NCI-H510A (cell line): ENCODE measurements at regions not wholly inside any gene's neighbourhood (a gene's known extent, or its start where the extent isn't known, plus 50 kb on each side); places are given as distances from the start of the nearest gene placed in this dataset.
"Not testable (repeated sequence)": the region's sequence is repeated elsewhere in the genome, so short reads cannot be mapped to it uniquely, and the experiment has no call there.

Source experiments
- DNase-seq: peaks from one replicate; lab custom pipeline; 2025; lab: John Stamatoyannopoulos, UW

- DNase-seq = no peak
Observed at GRCh38 chr4:170700064-170700463, 610.3 kb upstream of the AADAT start.

DNA sequence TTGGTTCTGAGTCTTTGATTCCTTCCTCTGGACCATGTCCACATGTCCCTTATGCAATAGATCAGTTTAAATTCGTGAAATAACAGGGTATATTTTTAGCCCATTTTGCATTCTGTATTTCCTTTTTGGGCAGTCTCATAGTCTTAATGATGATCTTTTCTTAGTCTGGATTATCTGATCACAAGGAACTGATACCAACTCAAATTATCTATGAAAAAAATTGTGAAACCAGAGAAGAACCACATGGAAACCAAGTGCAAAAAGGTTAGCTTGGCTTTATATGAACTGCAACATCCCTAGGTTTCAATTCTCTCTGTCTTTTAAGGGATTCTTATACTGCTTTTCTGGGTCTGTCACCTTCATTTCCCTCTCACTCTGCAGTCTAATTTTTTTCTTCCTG is 608.6 kb upstream of the AADAT start:
- DNase-seq = no peak

GRCh38 chr4:170697845-170698244 is 608.1 kb upstream of the AADAT start:
- DNase-seq = no peak

DNA sequence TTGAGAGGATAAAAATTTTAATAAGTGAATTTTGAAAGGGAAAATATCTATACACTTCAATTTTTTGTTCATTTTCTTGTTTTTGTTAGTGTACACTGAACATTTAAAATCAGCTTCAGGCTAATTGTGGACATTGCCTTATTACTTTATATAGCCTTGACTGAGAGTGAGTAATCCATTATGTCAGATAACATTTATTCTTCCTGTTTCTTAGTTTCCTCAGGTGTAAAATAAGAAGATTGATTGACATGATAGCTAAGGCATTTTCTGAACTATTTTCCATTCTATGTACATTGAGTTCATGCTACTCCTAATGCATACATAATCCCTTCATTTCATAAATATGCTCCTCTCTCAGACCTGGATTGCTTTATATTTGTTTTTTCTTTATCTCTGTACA is 607.3 kb upstream of the AADAT start:
- no peak for DNase-seq

GRCh38 chr4:170691168-170691567 is 601.4 kb upstream of the AADAT start:
- no peak for DNase-seq

GRCh38 chr4:170687751-170688150 is 598.0 kb upstream of the AADAT start:
- no peak for DNase-seq

GRCh38 chr4:170685701-170686100 is 595.9 kb upstream of the AADAT start:
- DNase-seq = not testable (repeated sequence)

- no peak for DNase-seq
Observed at GRCh38 chr4:170682558-170683294, 593.0 kb upstream of the AADAT start.

DNA sequence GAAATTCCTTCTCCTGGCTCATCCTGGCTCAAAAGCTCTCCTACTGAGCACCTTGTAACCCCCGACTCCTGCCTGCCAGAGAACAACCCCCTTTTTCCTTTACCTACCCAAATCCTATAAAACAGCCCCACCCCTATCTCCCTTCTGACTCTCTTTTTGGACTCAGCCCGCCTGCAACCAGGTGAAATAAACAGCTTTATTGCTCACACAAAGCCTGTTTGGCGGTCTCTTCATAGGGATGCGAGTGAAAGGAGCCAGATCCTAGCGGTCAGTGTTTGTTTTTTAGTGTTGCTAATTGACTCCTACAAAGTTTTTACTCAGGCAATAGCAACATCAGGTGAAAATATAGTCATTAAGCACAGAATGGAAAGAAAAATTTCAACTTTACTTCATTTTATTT is 592.3 kb upstream of the AADAT start:
- not testable (repeated sequence) for DNase-seq

- no peak for DNase-seq
Observed at GRCh38 chr4:170675568-170676262, 586.0 kb upstream of the AADAT start.

- no peak for DNase-seq
Observed at GRCh38 chr4:170674176-170674575, 584.4 kb upstream of the AADAT start.

DNA sequence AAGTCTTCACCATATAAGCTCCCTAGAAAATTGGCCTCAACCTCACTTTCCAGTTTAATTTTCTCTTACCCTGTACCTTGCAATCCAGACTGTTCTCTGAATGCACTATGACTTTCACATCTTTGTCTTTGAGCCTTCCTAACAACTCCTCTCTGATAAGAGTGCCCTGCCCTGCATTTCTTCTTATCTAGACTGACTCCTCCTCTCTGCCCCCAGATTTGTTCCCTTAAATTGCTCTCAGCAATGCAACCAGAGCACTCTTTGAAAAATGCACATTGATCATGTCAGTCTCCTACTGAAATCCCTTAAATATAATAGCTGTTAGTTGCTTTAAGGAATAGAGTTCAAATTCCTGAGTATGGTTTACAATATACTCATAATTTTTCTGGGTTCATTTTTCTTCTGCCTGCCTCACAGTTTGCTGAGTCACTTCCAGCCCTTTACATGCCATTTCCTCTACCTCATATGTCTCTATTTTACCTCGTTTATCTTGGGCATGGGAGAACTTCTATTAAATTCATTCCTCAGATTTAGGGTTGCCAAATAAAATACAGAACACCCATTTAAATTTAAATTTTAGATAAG is 582.7 kb upstream of the AADAT start:
- no peak for DNase-seq

DNA sequence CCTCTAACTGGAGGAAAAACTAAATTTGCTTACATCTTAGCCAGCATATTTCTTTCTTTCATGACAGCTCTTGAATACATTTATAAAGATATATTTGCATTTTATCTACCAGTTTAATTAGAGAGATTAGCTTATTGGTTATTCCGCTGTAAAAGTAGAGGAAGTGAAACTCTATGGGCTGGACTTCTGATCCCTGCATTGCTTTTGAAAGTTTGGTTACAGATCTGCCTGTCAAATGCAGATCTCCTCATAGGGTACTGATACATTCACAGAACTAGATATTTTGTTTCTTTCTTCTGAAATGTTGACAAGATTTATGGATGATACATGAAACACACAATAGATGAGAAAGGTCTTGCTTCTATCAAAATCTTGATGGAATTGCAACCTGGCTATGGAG is 581.4 kb upstream of the AADAT start:
- DNase-seq = no peak

DNA sequence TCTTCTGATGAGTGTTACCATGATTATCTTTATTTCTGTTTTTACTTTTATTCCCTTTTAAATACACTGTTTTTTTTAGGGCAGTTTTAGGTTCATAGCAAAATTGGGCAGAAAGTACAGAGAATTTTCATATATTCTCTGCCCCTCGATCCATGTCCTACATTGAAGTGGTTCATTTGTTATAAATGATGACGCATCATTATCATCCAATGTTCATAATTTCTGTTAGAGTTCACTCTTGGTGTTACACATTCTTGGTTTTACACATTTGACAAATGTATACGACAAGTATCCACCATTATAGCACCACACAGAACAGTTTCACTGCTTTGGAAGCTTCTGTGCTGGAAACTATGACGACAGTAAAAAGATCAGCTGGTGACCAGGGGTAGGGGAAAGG is 578.1 kb upstream of the AADAT start:
- no peak for DNase-seq

- DNase-seq = no peak
Observed at GRCh38 chr4:170666909-170667308, 577.2 kb upstream of the AADAT start.

- DNase-seq = no peak
Observed at GRCh38 chr4:170662250-170662649, 572.5 kb upstream of the AADAT start.

GRCh38 chr4:170657761-170658160 is 568.0 kb upstream of the AADAT start:
- DNase-seq = no peak

GRCh38 chr4:170656506-170656905 is 566.8 kb upstream of the AADAT start:
- DNase-seq = no peak

- no peak for DNase-seq
Observed at GRCh38 chr4:170652571-170652970, 562.8 kb upstream of the AADAT start.

- DNase-seq = no peak
Observed at GRCh38 chr4:170651786-170652185, 562.0 kb upstream of the AADAT start.

DNA sequence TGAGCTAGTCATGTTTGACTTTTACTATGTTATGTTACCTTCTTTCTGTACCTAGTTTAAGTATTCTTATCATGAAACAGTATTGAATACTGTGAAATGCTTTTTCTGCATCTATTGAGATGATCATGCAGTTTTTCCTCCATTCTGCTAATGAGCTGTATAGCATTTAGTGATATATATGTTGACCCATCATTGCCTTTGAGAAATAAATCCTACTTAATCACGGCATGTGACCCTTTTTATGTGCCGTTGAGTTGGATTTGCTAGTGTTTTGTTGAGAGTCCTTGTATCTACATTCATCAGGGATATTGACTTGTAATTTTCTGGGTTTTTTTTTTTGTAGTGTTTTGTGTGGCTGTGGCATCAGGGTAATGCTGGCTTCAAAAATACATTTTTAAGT is 537.7 kb upstream of the AADAT start:
- DNase-seq = no peak

GRCh38 chr4:170623899-170624298 is 534.1 kb upstream of the AADAT start:
- DNase-seq = no peak

GRCh38 chr4:170610434-170610833 is 520.7 kb upstream of the AADAT start:
- DNase-seq = no peak
